GM12872 (cell line): ENCODE measurements at regions not wholly inside any gene's neighbourhood (a gene's known extent, or its start where the extent isn't known, plus 50 kb on each side); places are given as distances from the start of the nearest gene placed in this dataset.

ENCODE experiments used
- CTCF ChIP-seq: IDR thresholded peaks from 3 replicates; pipeline ENCODE4 v1.5.1; 2011; ENCODE audit warnings: low read depth, mild to moderate bottlenecking, low read length, moderate library complexity; ENCODE audit not compliant: insufficient read depth

- peak; percentile 23; the same call in 1 of the 3 replicates for TF ChIP-seq CTCF
Measured at GRCh38 chr4:15162465-15163283, 160.4 kb downstream of the CPEB2 start.

- no peak for TF ChIP-seq CTCF
Measured at GRCh38 chr4:15163284-15163645, 161.0 kb downstream of the CPEB2 start.

- TF ChIP-seq CTCF: no peak
Measured at GRCh38 chr4:15164571-15164970, 162.3 kb downstream of the CPEB2 start.

GRCh38 chr4:15167743-15168142, 165.5 kb downstream of the CPEB2 start:
- TF ChIP-seq CTCF: no peak

- no peak for TF ChIP-seq CTCF
Measured at GRCh38 chr4:15168759-15169158, 166.5 kb downstream of the CPEB2 start.

- no peak for TF ChIP-seq CTCF
Measured at GRCh38 chr4:15171725-15172124, 169.4 kb downstream of the CPEB2 start.

GRCh38 chr4:15173251-15173650, 171.0 kb downstream of the CPEB2 start:
- TF ChIP-seq CTCF: no peak
